ENCODE measurements at regions not wholly inside any gene's neighbourhood (a gene's known extent, or its start where the extent isn't known, plus 50 kb on each side); places are given as distances from the start of the nearest gene placed in this dataset.

GRCh38 chr11:34738237-34738636 is 117.3 kb downstream of the EHF start:
- no peak for TF ChIP-seq MAZ (IDR thresholded peaks at IDR 0.05; ENCODE audit: borderline replicate concordance, low read depth, low read length)
- TF ChIP-seq, protein P1, sequence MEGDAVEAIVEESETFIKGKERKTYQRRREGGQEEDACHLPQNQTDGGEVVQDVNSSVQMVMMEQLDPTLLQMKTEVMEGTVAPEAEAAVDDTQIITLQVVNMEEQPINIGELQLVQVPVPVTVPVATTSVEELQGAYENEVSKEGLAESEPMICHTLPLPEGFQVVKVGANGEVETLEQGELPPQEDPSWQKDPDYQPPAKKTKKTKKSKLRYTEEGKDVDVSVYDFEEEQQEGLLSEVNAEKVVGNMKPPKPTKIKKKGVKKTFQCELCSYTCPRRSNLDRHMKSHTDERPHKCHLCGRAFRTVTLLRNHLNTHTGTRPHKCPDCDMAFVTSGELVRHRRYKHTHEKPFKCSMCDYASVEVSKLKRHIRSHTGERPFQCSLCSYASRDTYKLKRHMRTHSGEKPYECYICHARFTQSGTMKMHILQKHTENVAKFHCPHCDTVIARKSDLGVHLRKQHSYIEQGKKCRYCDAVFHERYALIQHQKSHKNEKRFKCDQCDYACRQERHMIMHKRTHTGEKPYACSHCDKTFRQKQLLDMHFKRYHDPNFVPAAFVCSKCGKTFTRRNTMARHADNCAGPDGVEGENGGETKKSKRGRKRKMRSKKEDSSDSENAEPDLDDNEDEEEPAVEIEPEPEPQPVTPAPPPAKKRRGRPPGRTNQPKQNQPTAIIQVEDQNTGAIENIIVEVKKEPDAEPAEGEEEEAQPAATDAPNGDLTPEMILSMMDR (conservative IDR thresholded peaks at IDR 0.05; ENCODE audit: low read depth, low read length), result no peak
- no peak for TF ChIP-seq MAFK (IDR thresholded peaks at IDR 0.05; ENCODE audit: low read depth, low read length)
- no peak for TF ChIP-seq CEBPB (IDR thresholded peaks at IDR 0.05; ENCODE audit: low read depth, low read length)
